ENCODE measurements at regions not wholly inside any gene's neighbourhood (a gene's known extent, or its start where the extent isn't known, plus 50 kb on each side); places are given as distances from the start of the nearest gene placed in this dataset.

GRCh38 chr22:27046603-27047002, 389.2 kb downstream of the MIAT start:
- Histone ChIP-seq H3K36me3 (ENCODE audit: control insufficient read depth, insufficient read depth, low read length) (no peaks in the 10 kb centered on the region), H3K4me1 (ENCODE audit: control insufficient read depth, insufficient read depth, low read length) (peaks cover 9% of the 10 kb centered on the region; the same call in 1 of the 2 replicates), H3K9me3 (ENCODE audit: control insufficient read depth, insufficient read depth, low read length) (0 out of 2 replicates have a peak, but pooled peaks cover 6% of the 10 kb centered on the region), H3K27ac (ENCODE audit: low read depth, low read length) (no peak overlapping the region), H3K27me3 (ENCODE audit: control insufficient read depth, insufficient read depth, low read length) (no peaks in the 10 kb centered on the region), H3K4me3 (ENCODE audit: low read depth, low read length) (no peak overlapping the region), H3K9ac (ENCODE audit: low read depth, low read length) (no peak overlapping the region)

DNA sequence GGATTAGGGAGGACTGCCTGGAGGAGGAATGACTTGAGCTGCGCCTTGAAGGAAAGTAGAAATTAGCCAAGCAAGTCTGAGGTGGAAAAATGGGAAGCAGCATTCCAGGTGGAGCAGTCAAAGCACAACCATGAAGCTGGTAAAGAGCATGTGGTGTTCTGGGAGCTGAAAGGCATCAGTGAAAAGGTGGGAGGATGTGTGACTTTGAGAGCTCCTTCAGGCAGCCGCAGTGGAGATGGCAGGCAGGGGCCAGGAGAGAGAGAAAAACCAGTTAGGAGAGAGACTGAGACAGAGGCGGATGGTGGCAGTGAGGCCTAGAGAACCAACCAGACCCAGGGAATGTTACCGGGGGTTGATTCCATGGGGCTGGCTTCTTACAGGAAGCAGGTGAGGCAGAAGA, 393.4 kb downstream of the MIAT start:
- Histone ChIP-seq H3K4me1 (ENCODE audit: control insufficient read depth, insufficient read depth, low read length) (no peaks in the 10 kb centered on the region; the same call in 1 of the 2 replicates), H3K9ac (ENCODE audit: low read depth, low read length) (no peak overlapping the region), H3K9me3 (ENCODE audit: control insufficient read depth, insufficient read depth, low read length) (0 out of 2 replicates have a peak, but pooled peaks cover 6% of the 10 kb centered on the region), H3K27me3 (ENCODE audit: control insufficient read depth, insufficient read depth, low read length) (no peaks in the 10 kb centered on the region), H3K4me3 (ENCODE audit: low read depth, low read length) (no peak overlapping the region), H3K27ac (ENCODE audit: low read depth, low read length) (no peak overlapping the region), H3K36me3 (ENCODE audit: control insufficient read depth, insufficient read depth, low read length) (no peaks in the 10 kb centered on the region)

GRCh38 chr22:27051407-27051806, 394.0 kb downstream of the MIAT start:
- Histone ChIP-seq H3K9ac (ENCODE audit: low read depth, low read length) (no peak overlapping the region), H3K36me3 (ENCODE audit: control insufficient read depth, insufficient read depth, low read length) (no peaks in the 10 kb centered on the region), H3K4me1 (ENCODE audit: control insufficient read depth, insufficient read depth, low read length) (no peaks in the 10 kb centered on the region), H3K4me3 (ENCODE audit: low read depth, low read length) (no peak overlapping the region), H3K9me3 (ENCODE audit: control insufficient read depth, insufficient read depth, low read length) (0 out of 2 replicates have a peak, but pooled peaks cover 5% of the 10 kb centered on the region), H3K27ac (ENCODE audit: low read depth, low read length) (no peak overlapping the region), H3K27me3 (ENCODE audit: control insufficient read depth, insufficient read depth, low read length) (no peaks in the 10 kb centered on the region)

GRCh38 chr22:27057717-27058116, 400.3 kb downstream of the MIAT start:
- no peaks in the 10 kb centered on the region for H3K4me1 ChIP-seq (ENCODE audit: control insufficient read depth, insufficient read depth, low read length)
- no peak overlapping the region for H3K4me3 ChIP-seq (ENCODE audit: low read depth, low read length)
- H3K9me3 ChIP-seq (ENCODE audit: control insufficient read depth, insufficient read depth, low read length) = no peaks in the 10 kb centered on the region
- no peaks in the 10 kb centered on the region for H3K36me3 ChIP-seq (ENCODE audit: control insufficient read depth, insufficient read depth, low read length)
- H3K27me3 ChIP-seq (ENCODE audit: control insufficient read depth, insufficient read depth, low read length) = no peaks in the 10 kb centered on the region
- H3K27ac ChIP-seq (ENCODE audit: low read depth, low read length) = no peak overlapping the region
- no peak overlapping the region for H3K9ac ChIP-seq (ENCODE audit: low read depth, low read length)

DNA sequence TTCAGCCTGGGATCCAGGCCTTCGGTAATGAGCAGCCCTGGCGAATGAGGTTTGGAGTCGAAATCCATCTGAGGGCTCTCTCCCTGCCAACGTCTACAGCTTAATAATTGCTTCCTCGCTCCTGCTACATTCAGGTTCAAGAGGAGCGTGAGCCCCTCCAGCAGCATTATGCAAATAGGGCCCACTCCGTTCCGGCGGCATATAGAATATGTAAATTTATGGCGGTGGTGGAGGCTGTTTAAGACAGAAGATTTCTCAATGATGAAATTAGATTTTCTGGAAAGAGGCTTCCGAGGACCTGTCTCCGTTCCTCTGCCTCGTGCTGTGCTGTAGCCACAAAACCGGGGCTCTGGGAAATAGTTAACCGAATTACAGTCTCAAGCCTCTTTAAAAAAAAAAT, 402.8 kb downstream of the MIAT start:
- H3K27ac ChIP-seq (ENCODE audit: low read depth, low read length) = no peak overlapping the region
- H3K9ac ChIP-seq (ENCODE audit: low read depth, low read length) = no peak overlapping the region
- H3K4me3 ChIP-seq (ENCODE audit: low read depth, low read length) = no peak overlapping the region
- no peaks in the 10 kb centered on the region for H3K36me3 ChIP-seq (ENCODE audit: control insufficient read depth, insufficient read depth, low read length)
- no peaks in the 10 kb centered on the region for H3K27me3 ChIP-seq (ENCODE audit: control insufficient read depth, insufficient read depth, low read length)
- no peaks in the 10 kb centered on the region for H3K9me3 ChIP-seq (ENCODE audit: control insufficient read depth, insufficient read depth, low read length)
- peaks cover 2% of the 10 kb centered on the region; the same call in 1 of the 2 replicates for H3K4me1 ChIP-seq (ENCODE audit: control insufficient read depth, insufficient read depth, low read length)

- Histone ChIP-seq H3K27me3 (ENCODE audit: control insufficient read depth, insufficient read depth, low read length) (no peaks in the 10 kb centered on the region), H3K27ac (ENCODE audit: low read depth, low read length) (no peak overlapping the region), H3K36me3 (ENCODE audit: control insufficient read depth, insufficient read depth, low read length) (no peaks in the 10 kb centered on the region), H3K9ac (ENCODE audit: low read depth, low read length) (no peak overlapping the region), H3K9me3 (ENCODE audit: control insufficient read depth, insufficient read depth, low read length) (no peaks in the 10 kb centered on the region), H3K4me1 (ENCODE audit: control insufficient read depth, insufficient read depth, low read length) (peaks cover 10% of the 10 kb centered on the region), H3K4me3 (ENCODE audit: low read depth, low read length) (no peak overlapping the region)
Measured at GRCh38 chr22:27062910-27063309, 405.5 kb downstream of the MIAT start.

DNA sequence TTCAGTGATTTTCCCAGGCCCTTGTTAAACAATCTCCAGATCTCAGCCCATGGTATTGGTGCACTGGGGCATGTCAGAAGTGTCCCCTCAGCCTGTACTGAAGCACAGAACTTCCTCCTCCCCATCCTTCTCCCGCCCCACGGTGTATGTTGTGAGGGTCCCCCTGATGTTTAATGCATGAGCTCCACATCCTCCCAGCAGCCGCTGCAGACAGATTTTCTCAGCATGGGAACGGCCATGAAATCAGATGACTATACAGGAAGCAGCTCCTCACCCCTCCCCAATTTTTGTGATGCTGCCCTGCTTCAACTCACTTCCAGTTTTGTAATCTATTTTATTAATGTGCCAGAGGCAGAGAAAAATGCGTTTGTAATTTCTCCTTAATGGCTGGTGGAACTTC, 406.0 kb downstream of the MIAT start:
- Histone ChIP-seq H3K9me3 (ENCODE audit: control insufficient read depth, insufficient read depth, low read length) (no peaks in the 10 kb centered on the region), H3K27ac (ENCODE audit: low read depth, low read length) (no peak overlapping the region), H3K4me3 (ENCODE audit: low read depth, low read length) (no peak overlapping the region), H3K27me3 (ENCODE audit: control insufficient read depth, insufficient read depth, low read length) (no peaks in the 10 kb centered on the region), H3K36me3 (ENCODE audit: control insufficient read depth, insufficient read depth, low read length) (no peaks in the 10 kb centered on the region), H3K4me1 (ENCODE audit: control insufficient read depth, insufficient read depth, low read length) (peaks cover 10% of the 10 kb centered on the region), H3K9ac (ENCODE audit: low read depth, low read length) (no peak overlapping the region)

- Histone ChIP-seq H3K27ac (ENCODE audit: low read depth, low read length) (no peak overlapping the region), H3K36me3 (ENCODE audit: control insufficient read depth, insufficient read depth, low read length) (no peaks in the 10 kb centered on the region), H3K27me3 (ENCODE audit: control insufficient read depth, insufficient read depth, low read length) (no peaks in the 10 kb centered on the region), H3K9me3 (ENCODE audit: control insufficient read depth, insufficient read depth, low read length) (no peaks in the 10 kb centered on the region), H3K4me3 (ENCODE audit: low read depth, low read length) (no peak overlapping the region), H3K4me1 (ENCODE audit: control insufficient read depth, insufficient read depth, low read length) (peaks cover 10% of the 10 kb centered on the region), H3K9ac (ENCODE audit: low read depth, low read length) (no peak overlapping the region)
Measured at GRCh38 chr22:27063841-27064240, 406.5 kb downstream of the MIAT start.

DNA sequence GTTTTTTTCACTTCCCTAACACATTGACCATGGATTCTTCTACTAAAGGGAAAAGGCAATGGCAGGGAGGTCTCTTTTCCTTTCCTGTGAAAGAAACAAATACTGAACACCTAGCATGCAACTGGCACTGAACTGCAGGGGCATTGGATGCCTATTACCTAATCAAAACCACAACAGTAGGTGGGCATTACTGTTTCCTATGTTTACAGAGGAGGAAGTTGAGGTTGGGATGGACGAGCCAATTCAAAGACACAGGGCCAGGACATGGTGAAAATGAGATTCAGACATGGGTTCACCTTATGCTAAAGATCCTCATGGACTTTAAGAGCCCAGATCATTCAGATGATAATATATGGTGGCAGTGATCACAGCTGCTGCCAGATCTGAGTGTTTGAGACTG, 407.0 kb downstream of the MIAT start:
- no peaks in the 10 kb centered on the region for H3K27me3 ChIP-seq (ENCODE audit: control insufficient read depth, insufficient read depth, low read length)
- H3K9me3 ChIP-seq (ENCODE audit: control insufficient read depth, insufficient read depth, low read length) = no peaks in the 10 kb centered on the region
- peaks cover 10% of the 10 kb centered on the region for H3K4me1 ChIP-seq (ENCODE audit: control insufficient read depth, insufficient read depth, low read length)
- H3K27ac ChIP-seq (ENCODE audit: low read depth, low read length) = no peak overlapping the region
- no peak overlapping the region for H3K9ac ChIP-seq (ENCODE audit: low read depth, low read length)
- H3K36me3 ChIP-seq (ENCODE audit: control insufficient read depth, insufficient read depth, low read length) = no peaks in the 10 kb centered on the region
- H3K4me3 ChIP-seq (ENCODE audit: low read depth, low read length) = no peak overlapping the region

DNA sequence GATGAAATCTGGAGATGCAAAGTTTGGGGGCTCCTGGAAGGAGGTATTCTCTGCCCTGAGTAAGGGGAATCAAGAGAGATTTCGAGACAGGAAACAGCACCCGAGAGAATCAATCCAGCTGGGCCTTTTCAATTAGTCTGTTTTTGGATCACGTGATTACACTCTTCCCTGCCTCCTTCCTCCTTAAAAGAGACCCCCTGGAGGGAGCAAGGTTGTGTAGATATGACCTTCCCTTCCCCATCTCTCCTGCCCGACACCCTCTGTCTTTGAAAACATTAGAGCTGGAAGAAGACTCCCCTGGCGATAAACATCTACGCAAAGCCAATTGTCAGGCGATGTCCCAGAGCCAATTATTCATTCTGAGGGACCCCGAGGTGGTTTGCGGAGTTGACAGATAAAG, 407.9 kb downstream of the MIAT start:
- peaks cover 10% of the 10 kb centered on the region for H3K4me1 ChIP-seq (ENCODE audit: control insufficient read depth, insufficient read depth, low read length)
- no peaks in the 10 kb centered on the region for H3K9me3 ChIP-seq (ENCODE audit: control insufficient read depth, insufficient read depth, low read length)
- no peak overlapping the region for H3K9ac ChIP-seq (ENCODE audit: low read depth, low read length)
- no peak overlapping the region for H3K27ac ChIP-seq (ENCODE audit: low read depth, low read length)
- no peak overlapping the region for H3K4me3 ChIP-seq (ENCODE audit: low read depth, low read length)
- H3K36me3 ChIP-seq (ENCODE audit: control insufficient read depth, insufficient read depth, low read length) = no peaks in the 10 kb centered on the region
- H3K27me3 ChIP-seq (ENCODE audit: control insufficient read depth, insufficient read depth, low read length) = no peaks in the 10 kb centered on the region

GRCh38 chr22:27066856-27067255, 409.5 kb downstream of the MIAT start:
- Histone ChIP-seq H3K27me3 (ENCODE audit: control insufficient read depth, insufficient read depth, low read length) (no peaks in the 10 kb centered on the region), H3K27ac (ENCODE audit: low read depth, low read length) (no peak overlapping the region), H3K36me3 (ENCODE audit: control insufficient read depth, insufficient read depth, low read length) (no peaks in the 10 kb centered on the region), H3K9ac (ENCODE audit: low read depth, low read length) (no peak overlapping the region), H3K4me1 (ENCODE audit: control insufficient read depth, insufficient read depth, low read length) (peaks cover 10% of the 10 kb centered on the region), H3K4me3 (ENCODE audit: low read depth, low read length) (no peak overlapping the region), H3K9me3 (ENCODE audit: control insufficient read depth, insufficient read depth, low read length) (no peaks in the 10 kb centered on the region)

GRCh38 chr22:27068121-27068520, 410.7 kb downstream of the MIAT start:
- H3K4me3 ChIP-seq (ENCODE audit: low read depth, low read length) = no peak overlapping the region

More at GRCh38 chr22:27068121-27068520, 410.7 kb downstream of the MIAT start:
- H3K27me3 ChIP-seq (ENCODE audit: control insufficient read depth, insufficient read depth, low read length) = no peaks in the 10 kb centered on the region; the same call in 1 of the 2 replicates
- H3K36me3 ChIP-seq (ENCODE audit: control insufficient read depth, insufficient read depth, low read length) = no peaks in the 10 kb centered on the region
- no peak overlapping the region for H3K9ac ChIP-seq (ENCODE audit: low read depth, low read length)
- no peaks in the 10 kb centered on the region for H3K9me3 ChIP-seq (ENCODE audit: control insufficient read depth, insufficient read depth, low read length)
- H3K27ac ChIP-seq (ENCODE audit: low read depth, low read length) = no peak overlapping the region
- H3K4me1 ChIP-seq (ENCODE audit: control insufficient read depth, insufficient read depth, low read length) = peaks cover 10% of the 10 kb centered on the region

Measured in HUES48 (cell line).